ENCODE measurements at regions not wholly inside any gene's neighbourhood (a gene's known extent, or its start where the extent isn't known, plus 50 kb on each side); places are given as distances from the start of the nearest gene placed in this dataset.

GRCh38 chr2:128789221-128789620 is 470.6 kb upstream of the HS6ST1 start:
- TF ChIP-seq, protein P1, sequence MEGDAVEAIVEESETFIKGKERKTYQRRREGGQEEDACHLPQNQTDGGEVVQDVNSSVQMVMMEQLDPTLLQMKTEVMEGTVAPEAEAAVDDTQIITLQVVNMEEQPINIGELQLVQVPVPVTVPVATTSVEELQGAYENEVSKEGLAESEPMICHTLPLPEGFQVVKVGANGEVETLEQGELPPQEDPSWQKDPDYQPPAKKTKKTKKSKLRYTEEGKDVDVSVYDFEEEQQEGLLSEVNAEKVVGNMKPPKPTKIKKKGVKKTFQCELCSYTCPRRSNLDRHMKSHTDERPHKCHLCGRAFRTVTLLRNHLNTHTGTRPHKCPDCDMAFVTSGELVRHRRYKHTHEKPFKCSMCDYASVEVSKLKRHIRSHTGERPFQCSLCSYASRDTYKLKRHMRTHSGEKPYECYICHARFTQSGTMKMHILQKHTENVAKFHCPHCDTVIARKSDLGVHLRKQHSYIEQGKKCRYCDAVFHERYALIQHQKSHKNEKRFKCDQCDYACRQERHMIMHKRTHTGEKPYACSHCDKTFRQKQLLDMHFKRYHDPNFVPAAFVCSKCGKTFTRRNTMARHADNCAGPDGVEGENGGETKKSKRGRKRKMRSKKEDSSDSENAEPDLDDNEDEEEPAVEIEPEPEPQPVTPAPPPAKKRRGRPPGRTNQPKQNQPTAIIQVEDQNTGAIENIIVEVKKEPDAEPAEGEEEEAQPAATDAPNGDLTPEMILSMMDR (IDR thresholded peaks at IDR 0.05): no peak
- TF ChIP-seq POLR2A (IDR thresholded peaks at IDR 0.05): no peak

Data from thyroid gland (tissue), 4 donors.